ENCODE measurements at regions not wholly inside any gene's neighbourhood (a gene's known extent, or its start where the extent isn't known, plus 50 kb on each side); places are given as distances from the start of the nearest gene placed in this dataset.

GRCh38 chr1:18009478-18009961, 98.1 kb upstream of the IGSF21 start:
- TF ChIP-seq POLR2AphosphoS5 (IDR thresholded peaks at IDR 0.05; ENCODE audit: borderline replicate concordance, low read depth, low read length): no peak
- no peak for TF ChIP-seq EZH2 (IDR thresholded peaks at IDR 0.05)
- TF ChIP-seq FOXP2 (optimal IDR thresholded peaks at IDR 0.05; ENCODE audit: control extremely low read depth, extremely low read length, insufficient read depth): no peak
